MM.1S (cell line): ENCODE measurements at regions not wholly inside any gene's neighbourhood (a gene's known extent, or its start where the extent isn't known, plus 50 kb on each side); places are given as distances from the start of the nearest gene placed in this dataset.

Experiments
- EZH2 ChIP-seq: fragments of 300-600 bp; sonication (generic); optimal IDR thresholded peaks from 2 replicates; pipeline ENCODE3; 2017; ENCODE audit warnings: low read depth, mild to moderate bottlenecking, antibody characterized with exemption, low read length, mixed read lengths
- TF ChIP-seq, protein P1 (sequence below): fragments of 300-600 bp; sonication (generic); IDR thresholded peaks from 2 replicates; pipeline ENCODE4 v1.5.1; 2016; ENCODE audit warnings: antibody characterized with exemption, low read length, mixed read lengths

DNA sequence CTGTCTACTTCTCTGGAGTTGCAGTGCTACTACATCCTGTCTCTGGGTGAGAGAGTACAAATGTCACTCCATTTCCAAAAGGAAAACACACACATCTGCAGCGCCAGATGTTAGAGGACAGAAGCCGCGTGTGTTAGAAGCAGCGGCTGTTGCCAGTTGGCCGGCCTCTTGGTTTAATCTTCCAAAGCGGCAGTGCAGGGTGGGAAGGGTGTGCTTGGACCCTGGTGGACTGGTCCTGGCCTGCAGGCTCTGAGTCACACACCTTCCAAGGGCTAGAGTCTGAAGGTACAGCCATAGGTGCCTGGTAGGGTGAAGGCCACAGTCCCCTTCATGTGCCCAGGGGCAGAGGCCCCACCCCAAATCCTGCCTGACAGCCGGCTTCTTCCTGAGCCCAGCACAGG is 99.8 kb downstream of the CTTN start:
- TF ChIP-seq EZH2: no peak
- TF ChIP-seq, protein P1, sequence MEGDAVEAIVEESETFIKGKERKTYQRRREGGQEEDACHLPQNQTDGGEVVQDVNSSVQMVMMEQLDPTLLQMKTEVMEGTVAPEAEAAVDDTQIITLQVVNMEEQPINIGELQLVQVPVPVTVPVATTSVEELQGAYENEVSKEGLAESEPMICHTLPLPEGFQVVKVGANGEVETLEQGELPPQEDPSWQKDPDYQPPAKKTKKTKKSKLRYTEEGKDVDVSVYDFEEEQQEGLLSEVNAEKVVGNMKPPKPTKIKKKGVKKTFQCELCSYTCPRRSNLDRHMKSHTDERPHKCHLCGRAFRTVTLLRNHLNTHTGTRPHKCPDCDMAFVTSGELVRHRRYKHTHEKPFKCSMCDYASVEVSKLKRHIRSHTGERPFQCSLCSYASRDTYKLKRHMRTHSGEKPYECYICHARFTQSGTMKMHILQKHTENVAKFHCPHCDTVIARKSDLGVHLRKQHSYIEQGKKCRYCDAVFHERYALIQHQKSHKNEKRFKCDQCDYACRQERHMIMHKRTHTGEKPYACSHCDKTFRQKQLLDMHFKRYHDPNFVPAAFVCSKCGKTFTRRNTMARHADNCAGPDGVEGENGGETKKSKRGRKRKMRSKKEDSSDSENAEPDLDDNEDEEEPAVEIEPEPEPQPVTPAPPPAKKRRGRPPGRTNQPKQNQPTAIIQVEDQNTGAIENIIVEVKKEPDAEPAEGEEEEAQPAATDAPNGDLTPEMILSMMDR: no peak
